AG09319 (cell line): ENCODE measurements at regions not wholly inside any gene's neighbourhood (a gene's known extent, or its start where the extent isn't known, plus 50 kb on each side); places are given as distances from the start of the nearest gene placed in this dataset.

Experiments used
- DNase-seq: peaks from one replicate; pipeline ENCODE4 v3.0.0-alpha.2; 2010; ENCODE audit warnings: low read depth; ENCODE audit errors: extremely low read depth
- TF ChIP-seq, protein P1 (sequence below): IDR thresholded peaks from 2 replicates; pipeline ENCODE4 v1.5.1; 2011; ENCODE audit warnings: low read depth, mild to moderate bottlenecking, inconsistent platforms, low read length, moderate library complexity

DNA sequence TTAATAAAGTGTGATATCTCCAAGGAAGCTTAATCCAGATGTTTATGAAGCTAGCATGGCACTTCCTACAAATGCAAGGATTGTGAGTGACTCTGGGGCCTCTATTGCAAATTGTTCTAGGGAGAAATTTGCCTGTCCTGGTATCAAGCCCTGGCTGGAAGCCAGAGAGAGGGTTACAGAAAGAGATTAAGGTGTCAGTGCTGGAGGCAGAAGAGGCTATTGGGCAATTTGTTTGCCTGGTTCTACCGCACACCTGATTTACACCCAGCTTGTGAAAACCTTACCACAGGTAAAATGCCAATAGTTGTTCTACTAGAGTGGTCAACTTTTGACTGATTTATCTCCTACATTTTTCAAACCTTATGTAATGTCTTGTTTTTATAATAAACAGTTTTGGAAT lies 186.7 kb upstream of the FAT1 start:
- TF ChIP-seq, protein P1, sequence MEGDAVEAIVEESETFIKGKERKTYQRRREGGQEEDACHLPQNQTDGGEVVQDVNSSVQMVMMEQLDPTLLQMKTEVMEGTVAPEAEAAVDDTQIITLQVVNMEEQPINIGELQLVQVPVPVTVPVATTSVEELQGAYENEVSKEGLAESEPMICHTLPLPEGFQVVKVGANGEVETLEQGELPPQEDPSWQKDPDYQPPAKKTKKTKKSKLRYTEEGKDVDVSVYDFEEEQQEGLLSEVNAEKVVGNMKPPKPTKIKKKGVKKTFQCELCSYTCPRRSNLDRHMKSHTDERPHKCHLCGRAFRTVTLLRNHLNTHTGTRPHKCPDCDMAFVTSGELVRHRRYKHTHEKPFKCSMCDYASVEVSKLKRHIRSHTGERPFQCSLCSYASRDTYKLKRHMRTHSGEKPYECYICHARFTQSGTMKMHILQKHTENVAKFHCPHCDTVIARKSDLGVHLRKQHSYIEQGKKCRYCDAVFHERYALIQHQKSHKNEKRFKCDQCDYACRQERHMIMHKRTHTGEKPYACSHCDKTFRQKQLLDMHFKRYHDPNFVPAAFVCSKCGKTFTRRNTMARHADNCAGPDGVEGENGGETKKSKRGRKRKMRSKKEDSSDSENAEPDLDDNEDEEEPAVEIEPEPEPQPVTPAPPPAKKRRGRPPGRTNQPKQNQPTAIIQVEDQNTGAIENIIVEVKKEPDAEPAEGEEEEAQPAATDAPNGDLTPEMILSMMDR, result no peak
- no peak for DNase-seq

DNA sequence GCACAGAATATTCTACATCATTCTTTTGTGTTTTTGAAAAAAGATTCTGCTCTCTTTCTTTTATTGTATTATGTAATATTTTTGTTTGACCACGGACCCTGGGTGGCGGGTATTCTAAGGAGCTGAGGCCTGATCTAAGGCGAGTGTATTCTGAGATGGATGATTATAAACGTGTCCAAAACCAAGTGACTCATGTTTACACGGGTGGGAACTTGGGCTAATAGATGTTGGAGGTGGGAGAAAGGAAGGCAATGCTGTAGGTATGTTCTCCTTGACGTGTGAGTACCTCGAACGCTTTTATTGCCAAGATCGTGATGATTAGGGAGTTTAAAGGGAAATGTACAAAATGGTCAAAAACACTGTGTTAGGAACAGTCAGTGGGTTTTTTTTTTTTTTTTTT lies 188.9 kb upstream of the FAT1 start:
- no peak for DNase-seq
- TF ChIP-seq, protein P1, result no peak

DNA sequence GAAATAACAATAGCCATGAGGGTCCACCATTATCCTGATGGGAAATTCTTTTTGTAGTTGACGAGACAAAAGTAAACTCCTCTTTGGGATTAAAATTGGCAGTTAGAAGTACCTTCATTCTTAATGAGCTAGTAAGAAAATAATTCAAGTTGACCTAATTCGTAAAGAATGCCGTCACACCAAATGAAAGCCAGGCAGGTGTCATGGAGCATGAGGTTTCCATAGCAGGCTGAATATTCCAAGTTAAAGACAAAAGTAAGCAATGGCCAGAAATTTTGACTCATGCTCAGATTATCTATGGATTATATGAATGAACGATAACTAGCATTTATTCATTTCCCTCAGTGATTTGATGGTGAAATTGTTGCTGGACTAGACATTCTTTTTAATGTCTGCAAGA lies 192.2 kb upstream of the FAT1 start:
- no peak for DNase-seq

DNA sequence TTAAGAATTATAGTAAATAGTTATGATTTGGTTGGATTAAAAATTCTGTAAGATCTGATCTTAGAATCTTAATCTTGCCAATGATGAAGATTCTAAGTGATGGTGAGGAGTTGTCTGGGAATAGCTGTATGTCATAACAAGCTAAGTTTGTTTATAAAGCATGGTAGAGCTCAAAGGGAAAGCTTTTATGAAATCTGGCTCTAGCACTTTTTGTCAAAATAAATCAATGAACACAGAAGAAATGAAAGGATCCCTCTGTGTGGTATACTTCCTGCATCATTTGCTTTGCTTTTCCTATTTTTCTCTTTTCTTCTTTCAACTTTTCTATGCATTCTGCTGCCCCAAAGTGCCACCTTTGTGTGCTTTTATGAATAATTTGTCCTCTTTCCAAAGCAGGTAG lies 193.5 kb upstream of the FAT1 start:
- TF ChIP-seq, protein P1, result no peak
- DNase-seq, result no peak

More for the DNA sequence above, 192.2 kb upstream of the FAT1 start:
- TF ChIP-seq, protein P1, result no peak

DNA sequence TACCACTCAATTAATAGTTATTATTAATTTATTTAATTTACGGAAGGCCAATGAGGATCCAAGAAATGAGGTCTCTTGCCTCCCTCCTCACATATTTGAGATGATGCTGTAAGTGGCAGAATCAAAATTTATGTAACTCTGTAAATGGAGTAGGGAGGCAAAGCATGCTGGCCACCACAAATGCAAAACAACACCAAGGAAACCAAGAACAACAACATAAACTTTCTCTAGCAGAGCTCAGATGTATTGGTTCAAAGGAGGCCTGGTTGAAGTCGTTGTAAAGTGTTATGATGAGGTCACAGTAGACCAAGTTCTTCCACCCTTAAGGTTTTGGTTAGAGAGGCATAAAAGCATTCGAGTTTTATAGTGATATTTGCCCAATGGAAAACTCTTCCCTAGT lies 194.8 kb upstream of the FAT1 start:
- DNase-seq, result no peak
- TF ChIP-seq, protein P1, result no peak

DNA sequence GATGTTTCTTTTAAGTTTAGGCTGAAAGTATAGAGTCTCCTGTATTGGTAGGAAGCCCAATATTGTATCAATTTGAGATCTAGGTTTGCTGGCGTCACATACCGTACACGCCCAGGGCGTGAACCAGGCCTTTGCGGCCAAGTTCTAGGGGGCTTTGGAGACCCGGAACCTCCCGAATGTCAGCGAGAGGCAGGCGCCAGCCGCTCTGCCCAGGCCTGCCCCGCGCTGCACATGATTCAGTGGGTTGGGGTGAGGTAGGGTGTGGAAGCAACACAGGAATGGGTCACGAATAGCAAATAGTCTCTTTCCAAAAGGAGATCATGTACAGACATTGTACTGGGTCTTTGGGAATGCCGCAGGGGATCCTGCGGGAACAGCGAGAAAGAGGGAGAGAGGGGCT lies 195.7 kb upstream of the FAT1 start:
- no peak for DNase-seq
- TF ChIP-seq, protein P1, result no peak

DNA sequence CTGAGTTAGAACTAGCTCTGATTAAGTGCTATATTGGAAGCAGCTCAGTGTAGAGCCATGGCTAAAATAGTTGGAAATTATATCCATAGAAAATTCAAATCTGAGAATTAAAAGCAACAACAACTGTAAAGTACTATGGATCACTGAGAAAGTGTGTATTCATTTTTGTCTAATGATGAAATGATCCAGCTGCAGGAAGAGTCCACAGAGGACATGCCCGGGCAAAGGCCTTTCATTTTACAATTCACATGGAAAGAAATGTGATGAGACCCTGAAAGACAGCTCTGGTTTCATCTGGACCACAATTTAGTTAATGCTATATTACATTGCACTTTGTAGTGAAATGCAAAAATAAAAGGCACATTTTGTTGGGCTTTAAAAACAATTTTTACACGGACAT lies 196.8 kb upstream of the FAT1 start:
- TF ChIP-seq, protein P1, result no peak
- peak; percentile 31 for DNase-seq

DNA sequence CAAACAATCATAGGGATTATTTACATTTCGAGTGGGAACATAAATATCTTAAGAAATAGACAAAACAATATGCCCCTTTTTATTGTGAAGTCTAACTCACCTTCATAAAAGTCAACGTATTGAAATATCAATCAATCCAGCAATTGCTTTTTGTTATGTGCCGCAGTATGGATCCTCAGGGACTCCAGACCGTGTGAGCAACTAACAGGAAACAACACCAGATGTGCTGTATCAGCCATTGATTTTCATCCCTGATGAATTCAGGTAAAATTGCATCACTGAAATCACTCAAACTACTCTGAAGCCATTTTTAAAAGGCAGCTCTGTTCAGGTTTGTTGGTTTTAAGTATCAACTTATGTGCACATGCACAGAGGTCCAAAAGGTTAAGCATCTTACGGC lies 197.3 kb upstream of the FAT1 start:
- TF ChIP-seq, protein P1, result no peak
- DNase-seq, result no peak
